Osteoblast (primary cell): ENCODE measurements at regions not wholly inside any gene's neighbourhood (a gene's known extent, or its start where the extent isn't known, plus 50 kb on each side); places are given as distances from the start of the nearest gene placed in this dataset.

ENCODE experiments used
- DNase-seq: peaks from one replicate; pipeline ENCODE4 v3.0.0; 2011; ENCODE audit warnings: low spot score, mixed read lengths; ENCODE audit not compliant: insufficient read length; ENCODE audit errors: missing footprints
- H2AFZ ChIP-seq: 2 replicates; pipeline ENCODE4 v1.6.0; 2011; ENCODE audit warnings: mild to moderate bottlenecking, low read length
- H3K27ac ChIP-seq: 2 replicates; pipeline ENCODE4 v1.5.1; 2011; ENCODE audit warnings: mild to moderate bottlenecking, low read depth, low read length, moderate library complexity
- H3K27me3 ChIP-seq: 2 replicates; pipeline ENCODE4 v1.6.0; 2012; ENCODE audit warnings: mild to moderate bottlenecking, control low read depth, inconsistent platforms, low read length, moderate library complexity; ENCODE audit not compliant: insufficient read depth
- H3K36me3 ChIP-seq: 2 replicates; pipeline ENCODE4 v1.5.1; 2011; ENCODE audit warnings: mild to moderate bottlenecking, low read length, control low read depth, moderate library complexity; ENCODE audit not compliant: insufficient read depth
- H3K4me1 ChIP-seq: 2 replicates; pipeline ENCODE4 v1.5.1; 2011; ENCODE audit warnings: mild to moderate bottlenecking, low read length, control low read depth, moderate library complexity; ENCODE audit not compliant: insufficient read depth
- H3K4me2 ChIP-seq: 2 replicates; pipeline ENCODE4 v1.6.0; 2011; ENCODE audit warnings: mild to moderate bottlenecking, low read length; ENCODE audit not compliant: insufficient read depth
- H3K4me3 ChIP-seq: fragments of 200-600 bp; sonication (generic); 3 replicates; pipeline ENCODE4 v1.5.1; 2012; ENCODE audit warnings: mild to moderate bottlenecking, low read length, inconsistent platforms; ENCODE audit not compliant: insufficient read depth
- H3K79me2 ChIP-seq: 2 replicates; pipeline ENCODE4 v1.6.0; 2012; ENCODE audit warnings: mild to moderate bottlenecking, low read length, control low read depth, inconsistent platforms; ENCODE audit not compliant: insufficient read depth
- H3K9me3 ChIP-seq: 2 replicates; pipeline ENCODE4 v1.5.1; 2011; ENCODE audit warnings: low read depth, low read length, control low read depth
- H4K20me1 ChIP-seq: 2 replicates; pipeline ENCODE4 v1.6.0; 2012; ENCODE audit warnings: mild to moderate bottlenecking, low read length, control low read depth; ENCODE audit not compliant: insufficient read depth
- CTCF ChIP-seq: IDR thresholded peaks from 2 replicates; pipeline ENCODE4 v1.5.1; 2011; ENCODE audit warnings: mild to moderate bottlenecking, low read depth, low read length, moderate library complexity; ENCODE audit errors: extremely low read depth

GRCh38 chr10:100612601-100613595 lies 77.2 kb downstream of the HIF1AN start:
- H3K4me3 ChIP-seq = no peak overlapping the region
- no peaks in the 10 kb centered on the region for H3K36me3 ChIP-seq
- no peaks in the 10 kb centered on the region for H3K79me2 ChIP-seq
- no peaks in the 10 kb centered on the region for H3K4me1 ChIP-seq
- peaks cover 55% of the 10 kb centered on the region for H3K27me3 ChIP-seq
- no peak for DNase-seq
- H3K4me2 ChIP-seq = no peak overlapping the region
- TF ChIP-seq CTCF = no peak
- H2AFZ ChIP-seq = no peak overlapping the region
- no peaks in the 10 kb centered on the region for H4K20me1 ChIP-seq
- no peak overlapping the region for H3K27ac ChIP-seq
- H3K9me3 ChIP-seq = no peaks in the 10 kb centered on the region

- H3K4me2 ChIP-seq = no peak overlapping the region
- no peak for TF ChIP-seq CTCF
- H3K4me3 ChIP-seq = no peak overlapping the region
- H3K36me3 ChIP-seq = no peaks in the 10 kb centered on the region
- no peaks in the 10 kb centered on the region for H3K4me1 ChIP-seq
- H3K79me2 ChIP-seq = no peaks in the 10 kb centered on the region
- H2AFZ ChIP-seq = no peak overlapping the region
- DNase-seq = no peak
- H4K20me1 ChIP-seq = no peaks in the 10 kb centered on the region
- H3K27me3 ChIP-seq = peaks cover 51% of the 10 kb centered on the region
- H3K27ac ChIP-seq = no peak overlapping the region
- H3K9me3 ChIP-seq = no peaks in the 10 kb centered on the region
Observed at GRCh38 chr10:100613846-100614245, 78.1 kb downstream of the HIF1AN start.

GRCh38 chr10:100614429-100615095 lies 78.8 kb downstream of the HIF1AN start:
- Histone ChIP-seq H3K27ac (no peak overlapping the region), H3K9me3 (no peaks in the 10 kb centered on the region), H3K36me3 (no peaks in the 10 kb centered on the region), H3K4me3 (no peak overlapping the region), H3K27me3 (peaks cover 50% of the 10 kb centered on the region), H4K20me1 (no peaks in the 10 kb centered on the region), H2AFZ (no peak overlapping the region), H3K4me2 (no peak overlapping the region), H3K4me1 (no peaks in the 10 kb centered on the region), H3K79me2 (no peaks in the 10 kb centered on the region)
- DNase-seq = no peak
- no peak for TF ChIP-seq CTCF

GRCh38 chr10:100615241-100615640 lies 79.5 kb downstream of the HIF1AN start:
- H3K27me3 ChIP-seq = peaks cover 54% of the 10 kb centered on the region
- DNase-seq = no peak
- H2AFZ ChIP-seq = no peak overlapping the region
- TF ChIP-seq CTCF = no peak
- H3K9me3 ChIP-seq = no peaks in the 10 kb centered on the region
- H3K36me3 ChIP-seq = no peaks in the 10 kb centered on the region
- H3K4me2 ChIP-seq = no peak overlapping the region
- H3K79me2 ChIP-seq = no peaks in the 10 kb centered on the region
- H3K4me1 ChIP-seq = no peaks in the 10 kb centered on the region
- H3K27ac ChIP-seq = no peak overlapping the region
- H4K20me1 ChIP-seq = no peaks in the 10 kb centered on the region
- no peak overlapping the region for H3K4me3 ChIP-seq
